SKM-1 treated with dmso at 0.1 percent for 144 hours (cell line): ENCODE measurements at regions not wholly inside any gene's neighbourhood (a gene's known extent, or its start where the extent isn't known, plus 50 kb on each side); places are given as distances from the start of the nearest gene placed in this dataset.
"Not testable (repeated sequence)": the region's sequence is repeated elsewhere in the genome, so short reads cannot be mapped to it uniquely, and the experiment has no call there.

Experiments used
- DNase-seq: peaks from one replicate; lab custom pipeline; 2025; ENCODE audit not compliant: unreplicated experiment; lab: John Stamatoyannopoulos, UW

DNA sequence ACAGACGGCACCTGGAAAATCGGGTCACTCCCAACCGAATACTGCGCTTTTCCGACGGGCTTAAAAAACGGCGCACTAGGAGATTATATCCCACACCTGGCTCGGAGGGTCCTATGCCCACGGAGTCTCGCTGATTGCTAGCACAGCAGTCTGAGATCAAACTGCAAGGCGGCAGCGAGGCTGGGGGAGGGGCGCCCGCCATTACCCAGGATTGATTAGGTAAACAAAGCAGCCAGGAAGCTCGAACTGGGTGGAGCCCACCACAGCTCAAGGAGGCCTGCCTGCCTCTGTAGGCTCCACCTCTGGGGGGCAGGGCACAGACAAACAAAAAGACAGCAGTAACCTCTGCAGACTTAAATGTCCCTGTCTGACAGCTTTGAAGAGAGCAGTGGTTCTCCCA, 64.5 kb downstream of the SLC30A10 start:
- not testable (repeated sequence) for DNase-seq

DNA sequence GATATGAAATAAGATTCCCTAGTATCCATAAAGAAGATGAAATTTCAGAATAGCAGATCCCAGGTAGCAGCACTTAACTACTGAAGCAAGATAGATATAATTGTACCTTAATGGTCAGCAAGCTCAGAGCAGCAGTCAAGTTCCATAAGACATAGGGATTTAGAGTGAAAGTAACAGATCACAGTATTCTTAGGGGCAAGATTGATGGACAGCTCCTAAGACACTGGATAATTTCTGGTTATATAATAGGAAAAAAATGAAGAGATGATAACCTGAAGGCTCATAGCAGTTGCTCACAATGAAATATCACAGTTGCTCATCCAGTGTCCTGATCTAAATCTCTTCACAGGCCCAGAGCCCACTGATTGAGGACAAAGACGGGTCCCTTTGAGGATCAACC, 66.0 kb downstream of the SLC30A10 start:
- no peak for DNase-seq

GRCh38 chr1:219858980-219859379, 69.4 kb downstream of the SLC30A10 start:
- no peak for DNase-seq

- DNase-seq: no peak
These were observed 81.0 kb downstream of the SLC30A10 start for GRCh38 chr1:219847215-219847855.

DNA sequence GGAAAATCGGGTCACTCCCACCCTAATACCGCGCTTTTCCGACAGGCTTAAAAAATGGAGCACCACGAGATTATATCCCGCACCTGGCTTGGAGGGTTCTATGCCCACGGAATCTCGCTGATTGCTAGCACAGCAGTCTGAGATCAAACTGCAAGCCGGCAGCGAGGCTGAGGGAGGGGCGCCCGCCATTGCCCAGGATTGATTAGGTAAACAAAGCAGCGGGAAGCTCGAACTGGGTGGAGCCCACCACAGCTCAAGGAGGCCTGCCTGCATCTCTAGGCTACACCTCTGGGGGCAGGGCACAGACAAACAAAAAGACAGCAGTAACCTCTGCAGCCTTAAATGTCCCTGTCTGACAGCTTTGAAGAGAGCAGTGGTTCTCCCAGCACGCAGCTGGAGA, 88.8 kb downstream of the SLC30A10 start:
- DNase-seq: not testable (repeated sequence)

DNA sequence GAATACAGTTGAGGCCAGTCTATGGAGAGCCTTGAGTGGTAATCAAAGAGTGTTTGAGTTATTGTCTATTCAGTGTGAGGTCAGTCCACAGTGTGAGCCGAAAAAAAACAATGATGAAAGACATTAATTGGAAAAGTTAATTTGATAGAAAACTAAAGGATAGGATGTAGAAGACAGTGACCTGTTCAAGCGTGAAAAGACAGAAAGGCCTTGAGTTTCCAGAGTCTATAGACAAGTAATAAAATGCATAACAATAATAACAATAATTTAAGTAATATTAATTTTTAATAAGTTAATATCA, 90.4 kb downstream of the SLC30A10 start:
- DNase-seq: no peak

DNA sequence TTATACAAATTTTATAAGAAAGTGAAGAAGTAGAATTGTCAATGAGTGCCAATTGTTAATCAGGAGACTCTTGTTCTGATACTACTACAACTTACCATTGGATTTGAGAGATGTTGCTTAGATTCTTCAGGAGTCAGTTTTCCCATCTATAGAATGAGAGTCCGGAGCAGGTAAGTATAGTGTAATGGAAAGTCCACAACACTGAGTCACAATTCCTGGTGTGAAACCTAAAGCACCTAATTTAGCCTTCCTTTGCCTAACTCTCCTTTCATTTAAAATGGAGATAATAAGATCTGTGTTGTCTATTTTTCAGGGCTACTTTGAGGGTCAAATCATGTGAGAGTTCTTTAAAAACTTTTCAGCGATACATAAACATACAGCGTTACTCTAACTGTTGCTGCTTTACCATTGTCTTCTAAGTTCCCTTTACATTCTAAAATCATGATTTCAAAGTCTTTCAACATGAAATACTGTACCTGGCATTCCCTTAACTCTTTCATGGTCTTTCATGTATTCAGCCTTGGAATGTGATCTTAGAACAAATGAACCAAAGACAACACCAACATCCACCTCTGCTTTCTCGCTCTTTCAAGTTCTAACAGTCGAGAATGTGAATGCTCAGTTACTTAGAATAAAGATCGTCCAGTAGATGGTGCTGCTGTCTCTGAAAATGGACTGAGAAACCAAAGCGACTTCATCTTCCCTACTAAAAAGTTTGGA, 90.9 kb downstream of the SLC30A10 start:
- peak; percentile 71 for DNase-seq

GRCh38 chr1:219834314-219834917, 93.9 kb downstream of the SLC30A10 start:
- no peak for DNase-seq

DNA sequence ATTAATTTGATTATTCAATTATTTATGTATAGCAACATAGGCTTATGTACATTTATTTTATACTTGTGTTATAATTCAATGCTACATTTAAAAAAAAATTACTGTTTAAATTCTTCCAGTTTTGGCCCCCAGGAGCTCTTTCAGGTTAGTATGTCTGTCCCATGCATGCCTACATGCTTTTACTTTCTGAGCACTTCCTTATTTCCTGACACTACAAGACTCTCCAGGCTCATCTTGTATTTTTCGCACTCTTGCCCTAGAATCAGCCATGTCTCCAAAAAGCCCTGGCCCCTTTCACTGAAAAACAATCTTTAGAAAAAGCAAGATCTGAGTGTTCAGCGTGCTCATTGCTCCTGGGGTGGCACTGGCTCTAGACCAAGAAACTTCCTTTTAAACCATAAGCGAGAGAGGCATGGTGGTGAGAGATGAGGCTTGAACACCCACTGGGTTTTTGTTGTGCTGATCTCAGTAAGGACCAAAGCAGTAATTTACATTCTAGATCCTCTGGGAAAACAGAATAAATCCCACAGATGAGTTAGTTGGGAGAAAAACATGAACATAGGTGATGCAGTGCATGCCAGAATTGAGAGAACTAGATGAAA, 95.0 kb downstream of the SLC30A10 start:
- DNase-seq: no peak

DNA sequence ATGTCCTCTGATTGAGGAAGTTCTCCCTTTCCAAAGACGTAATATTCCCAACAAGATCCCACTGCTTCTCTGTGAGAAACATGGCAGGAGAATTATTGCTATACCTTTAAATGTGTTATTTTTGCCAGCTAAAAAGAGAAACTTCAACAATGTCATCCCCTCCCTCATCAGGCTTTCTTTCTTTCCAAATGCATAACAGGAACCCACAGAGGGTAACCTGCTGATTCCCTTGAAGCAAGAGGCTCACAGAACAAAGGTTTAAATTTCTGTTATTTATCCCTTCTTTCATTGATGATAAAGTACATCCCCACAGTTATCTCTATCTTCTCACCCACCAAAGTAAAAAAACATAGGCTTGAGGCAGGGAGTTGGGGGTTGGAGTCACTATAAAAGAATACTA, 102.1 kb downstream of the SLC30A10 start:
- DNase-seq: no peak

GRCh38 chr1:219825355-219825754, 103.0 kb downstream of the SLC30A10 start:
- DNase-seq: no peak

DNA sequence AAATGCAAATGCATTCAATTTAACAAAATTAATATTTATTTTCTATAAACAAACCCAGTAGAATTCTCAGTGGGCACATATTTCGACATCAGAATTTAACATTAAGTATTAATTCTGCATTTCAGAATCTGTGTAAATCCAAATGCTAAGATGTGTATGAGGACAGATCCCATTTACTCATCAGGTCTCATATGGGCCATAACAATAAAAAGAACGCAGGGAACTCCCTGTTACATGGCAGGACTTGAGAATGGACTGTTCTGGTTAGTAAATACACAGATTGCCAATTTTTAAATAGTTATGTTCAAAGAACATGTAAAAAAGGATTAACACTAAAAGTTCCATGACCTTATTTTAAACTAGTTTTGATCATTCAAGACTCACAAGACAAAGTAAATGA, 104.0 kb downstream of the SLC30A10 start:
- no peak for DNase-seq

GRCh38 chr1:219820551-219820950, 107.8 kb downstream of the SLC30A10 start:
- DNase-seq: no peak

DNA sequence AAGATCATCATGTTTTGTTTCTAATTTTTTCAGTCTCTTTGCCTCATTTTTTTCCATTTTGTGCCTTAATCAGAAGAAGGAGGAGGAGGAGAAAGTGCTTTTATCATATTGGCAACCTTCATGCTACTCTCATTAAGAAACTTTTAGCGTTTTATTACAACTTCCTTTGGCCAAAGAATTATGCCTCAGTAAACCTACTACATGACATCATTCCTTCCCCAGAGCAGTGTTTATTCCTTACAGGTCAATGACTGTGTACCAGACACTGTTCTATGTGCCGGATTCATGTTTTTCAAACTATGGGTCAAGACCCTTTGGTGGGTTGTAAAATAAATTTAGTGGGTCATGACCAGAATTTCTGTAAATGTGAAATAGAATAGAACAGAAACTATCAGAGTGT, 110.4 kb downstream of the SLC30A10 start:
- no peak for DNase-seq

GRCh38 chr1:219813294-219813693, 115.1 kb downstream of the SLC30A10 start:
- no peak for DNase-seq

DNA sequence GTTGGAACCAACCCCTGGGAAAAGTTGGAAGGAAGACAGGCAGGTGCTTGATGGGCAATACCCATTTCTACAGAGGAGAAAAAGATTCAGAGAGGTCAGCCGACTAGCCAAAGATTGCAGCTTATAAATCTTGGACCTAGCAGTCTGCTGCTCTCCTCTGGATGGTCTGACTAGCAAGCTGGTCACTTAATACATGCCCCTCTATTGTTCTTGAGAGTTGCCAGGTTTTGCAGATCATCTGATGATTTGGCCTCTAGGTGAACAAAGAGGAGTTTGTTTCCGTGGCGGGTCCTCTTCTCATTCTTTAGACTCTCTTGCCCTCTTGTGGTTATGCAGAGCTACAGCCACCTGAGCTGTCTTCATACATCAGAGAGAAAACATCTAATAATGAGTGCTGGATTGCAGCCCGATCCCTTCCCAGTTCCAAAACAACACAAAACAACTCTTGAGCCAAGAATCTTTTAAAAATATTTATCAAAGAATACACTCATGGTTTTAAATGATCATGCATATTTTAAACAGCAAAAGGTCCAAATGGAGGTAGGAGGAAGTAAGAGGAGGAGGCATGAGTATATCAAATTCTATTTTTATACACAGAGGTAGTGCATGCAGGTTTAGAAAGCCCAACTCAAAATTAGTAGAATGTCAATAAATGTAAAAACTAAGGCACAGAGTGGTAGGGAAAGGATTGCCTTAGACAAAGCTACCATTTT, 115.7 kb downstream of the SLC30A10 start:
- DNase-seq: peak; percentile 76

DNA sequence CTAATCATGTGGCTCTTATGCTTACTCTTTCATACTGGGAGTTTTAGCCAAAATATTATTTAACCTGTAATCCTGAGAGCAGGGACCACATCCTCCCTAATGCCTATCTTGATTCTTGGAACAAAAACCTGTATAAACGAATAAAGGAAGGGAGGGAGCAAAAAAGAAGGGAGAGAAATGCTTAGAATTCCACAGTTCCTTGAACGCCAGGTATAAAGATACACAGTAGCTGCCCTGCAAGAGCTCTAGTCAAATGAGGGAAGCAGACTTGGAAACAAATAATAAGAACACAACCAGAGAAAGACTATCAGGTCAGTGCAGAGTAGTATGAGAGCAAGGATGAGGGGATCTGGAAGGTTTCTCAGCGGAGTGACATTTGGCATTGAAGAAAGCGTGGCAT, 116.3 kb downstream of the SLC30A10 start:
- DNase-seq: no peak

GRCh38 chr1:219810451-219810850, 117.9 kb downstream of the SLC30A10 start:
- no peak for DNase-seq

- no peak for DNase-seq
These were observed 119.6 kb downstream of the SLC30A10 start for GRCh38 chr1:219808790-219809189.

- DNase-seq: no peak
These were observed 121.7 kb downstream of the SLC30A10 start for GRCh38 chr1:219806642-219807041.

GRCh38 chr1:219806020-219806419, 122.3 kb downstream of the SLC30A10 start:
- no peak for DNase-seq

DNA sequence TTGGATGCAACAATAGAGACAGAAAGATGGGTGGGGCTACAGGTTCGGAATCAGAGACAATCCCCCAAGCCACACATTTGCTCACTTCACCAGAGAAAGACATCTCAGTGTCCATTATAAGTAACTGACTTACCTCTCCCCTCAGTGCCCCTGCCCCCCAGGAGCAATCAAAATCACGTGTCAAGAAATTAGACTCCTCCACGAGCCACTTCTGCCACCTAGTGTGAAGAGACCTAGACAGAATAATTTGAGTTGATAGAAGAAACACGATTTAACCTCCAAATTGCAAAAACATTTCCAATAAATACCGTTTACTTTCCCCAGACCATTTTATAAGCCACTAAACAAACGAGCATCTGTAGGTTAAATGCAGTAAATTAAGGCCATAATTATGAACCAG, 123.2 kb downstream of the SLC30A10 start:
- no peak for DNase-seq
